HCT116 (cell line): ENCODE measurements at regions not wholly inside any gene's neighbourhood (a gene's known extent, or its start where the extent isn't known, plus 50 kb on each side); places are given as distances from the start of the nearest gene placed in this dataset.

ENCODE experiments used
- ATAC-seq: fragments of 200-7000 bp; cut with Tn5 transposase; 2 replicates; pipeline ENCODE4 v1.9.1; 2020; ENCODE audit warnings: mild to moderate bottlenecking, moderate library complexity
- BruUV-seq: library from RNA; stranded (reverse); fragments of 400-500 nt; replicated peaks from 2 replicates; lab custom pipeline; 2021; lab: Mats Ljungman, UMichigan
- CTCF ChIA-PET: fragments of 300-600 bp; sonication (Branson Sonifier 250); formaldehyde crosslinking; loops from one replicate; lab custom pipeline; 2021; ENCODE audit warnings: antibody characterized with exemption; lab: Charles Lee
- POLR2A ChIA-PET: fragments of 300-600, 350-600 bp; sonication (Branson Sonifier 250); formaldehyde crosslinking; loops from one replicate; lab custom pipeline; 2021; ENCODE audit warnings: antibody characterized with exemption; lab: Charles Lee
- RAD21 ChIA-PET, 2 experiments: fragments of 300-600 bp; sonication (Branson Sonifier 250); formaldehyde crosslinking; loops; one replicate each; lab custom pipeline; 2023; ENCODE audit warnings: low total read pairs in 2 of 2; ENCODE audit not compliant: uncharacterized antibody in 2 of 2, unreplicated experiment in 2 of 2, low non-redundant PET in 1 of 2; lab: Charles Lee
- DNase-seq: peaks from one replicate; pipeline ENCODE4 v3.0.0-alpha.2; 2010; ENCODE audit warnings: low read depth, low spot score
- H2AFZ ChIP-seq: fragments of 200-600 bp; shearing (Covaris generic), sonication (generic); 2 replicates; pipeline ENCODE4 v1.6.1; 2017; ENCODE audit warnings: low read depth, mixed run types, mixed read lengths, antibody characterized with exemption, low read length; ENCODE audit not compliant: poor library complexity, severe bottlenecking
- H3K27ac ChIP-seq: 2 replicates; pipeline ENCODE4 v1.5.1; 2012; ENCODE audit warnings: low read depth, low read length
- H3K27me3 ChIP-seq: fragments of 200-600 bp; sonication (generic); 2 replicates; pipeline ENCODE4 v1.6.1; 2016; ENCODE audit warnings: mixed run types, low read length, mixed read lengths; ENCODE audit not compliant: insufficient read depth
- H3K36me3 ChIP-seq, 2 experiments: fragments of 200-500 bp in 1 of 2; fragments of 200-600 bp in 1 of 2; sonication (Bioruptor generic) in 1 of 2; sonication (generic) in 1 of 2; 2 replicates each; pipeline versions ENCODE4 v1.5.1 to v1.6.1; 2014 to 2016; ENCODE audit warnings: low read length in 2 of 2, inconsistent platforms in 1 of 2, mixed read lengths in 1 of 2, mixed run types in 1 of 2; ENCODE audit not compliant: insufficient read depth in 2 of 2, control insufficient read depth in 1 of 2
- H3K4me1 ChIP-seq, 2 experiments: fragments of 200-600 bp in 1 of 2; sonication (generic) in 1 of 2; 2 replicates each; pipeline versions ENCODE4 v1.5.1 to v1.6.1; 2012 to 2017; ENCODE audit warnings: low read length in 2 of 2, inconsistent platforms in 1 of 2, mild to moderate bottlenecking in 1 of 2, mixed read lengths in 1 of 2, mixed run types in 1 of 2, moderate library complexity in 1 of 2; ENCODE audit not compliant: insufficient read depth in 2 of 2, control insufficient read depth in 1 of 2
- H3K4me2 ChIP-seq: fragments of 200-600 bp; sonication (generic); 2 replicates; pipeline ENCODE4 v1.6.1; 2017; ENCODE audit warnings: mixed run types, low read length, mixed read lengths
- H3K4me3 ChIP-seq, 2 experiments: fragments of 200-600 bp in 1 of 2; sonication (generic) in 1 of 2; replicated peaks in 1 of 2; 2 replicates each; pipeline ENCODE4 v1.5.1; 2011 to 2016; ENCODE audit warnings: low read length in 2 of 2, control low read depth in 1 of 2, low read depth in 1 of 2, mild to moderate bottlenecking in 1 of 2, mixed read lengths in 1 of 2, mixed run types in 1 of 2
- H3K79me2 ChIP-seq: fragments of 200-600 bp; sonication (generic); 2 replicates; pipeline ENCODE4 v1.6.1; 2017; ENCODE audit warnings: mild to moderate bottlenecking, mixed run types, low read length, moderate library complexity, mixed read lengths; ENCODE audit not compliant: insufficient read depth
- H3K9ac ChIP-seq: fragments of 200-600 bp; sonication (generic); 2 replicates; pipeline ENCODE4 v1.6.1; 2016; ENCODE audit warnings: low read length, mixed read lengths
- H3K9me2 ChIP-seq: fragments of 200-600 bp; sonication (generic), shearing (Covaris generic); 2 replicates; pipeline ENCODE4 v1.6.1; 2017; ENCODE audit warnings: mixed run types, mild to moderate bottlenecking, moderate library complexity; ENCODE audit not compliant: insufficient read depth
- H3K9me3 ChIP-seq, 2 experiments: fragments of 200-500 bp in 1 of 2; fragments of 200-600 bp in 1 of 2; sonication (Bioruptor generic) in 1 of 2; sonication (generic) in 1 of 2; 2 replicates each; pipeline ENCODE4 v1.6.1; 2014 to 2017; ENCODE audit warnings: low read length in 2 of 2, mixed read lengths in 2 of 2, inconsistent platforms in 1 of 2, low read depth in 1 of 2, mild to moderate bottlenecking in 1 of 2, mixed run types in 1 of 2, moderate library complexity in 1 of 2; ENCODE audit not compliant: control insufficient read depth in 1 of 2, insufficient read depth in 1 of 2
- H4K20me1 ChIP-seq: fragments of 200-600 bp; sonication (generic), shearing (Covaris generic); 2 replicates; pipeline ENCODE4 v1.6.1; 2017; ENCODE audit warnings: mixed run types, mild to moderate bottlenecking, moderate library complexity; ENCODE audit not compliant: insufficient read depth
- CBX3 ChIP-seq: IDR thresholded peaks from 2 replicates; pipeline ENCODE4 v1.6.1; 2012; ENCODE audit warnings: low read depth
- CTCF ChIP-seq, 3 experiments: fragments of 200-600 bp in 1 of 3; sonication (generic) in 1 of 3; IDR thresholded peaks in 2 of 3; conservative IDR thresholded peaks in 1 of 3; 2 replicates each; pipeline ENCODE4 v1.5.1; 2012 to 2017; ENCODE audit warnings: low read depth in 2 of 3, low read length in 2 of 3, antibody characterized with exemption in 1 of 3, borderline replicate concordance in 1 of 3, control low read depth in 1 of 3, mild to moderate bottlenecking in 1 of 3, mixed read lengths in 1 of 3, mixed run types in 1 of 3, moderate library complexity in 1 of 3; ENCODE audit not compliant: insufficient read depth in 1 of 3
- EGR1 ChIP-seq: IDR thresholded peaks from 2 replicates; pipeline ENCODE4 v1.6.1; 2012; ENCODE audit warnings: low read depth
- ELF1 ChIP-seq: IDR thresholded peaks from 2 replicates; pipeline ENCODE4 v1.6.1; 2012; ENCODE audit warnings: low read depth, borderline replicate concordance
- EZH2 ChIP-seq: fragments of 200-600 bp; sonication (generic); IDR thresholded peaks from 2 replicates; pipeline ENCODE4 v1.6.1; 2017; ENCODE audit warnings: antibody characterized with exemption, mixed run types
- FOSL1 ChIP-seq: IDR thresholded peaks from 2 replicates; pipeline ENCODE4 v1.6.1; 2012; ENCODE audit warnings: low read depth
- MAX ChIP-seq: IDR thresholded peaks from 2 replicates; pipeline ENCODE4 v1.6.1; 2012
- POLR2A ChIP-seq: IDR thresholded peaks from 2 replicates; pipeline ENCODE4 v1.7.0; 2011; ENCODE audit warnings: borderline replicate concordance; ENCODE audit not compliant: insufficient read depth, insufficient read length; ENCODE audit errors: extremely low read depth
- POLR2AphosphoS5 ChIP-seq: IDR thresholded peaks from 2 replicates; pipeline ENCODE4 v1.6.1; 2011; ENCODE audit warnings: mild to moderate bottlenecking, low read depth, low read length, moderate library complexity
- REST ChIP-seq: IDR thresholded peaks from 2 replicates; pipeline ENCODE4 v1.6.1; 2012; ENCODE audit warnings: low read depth
- SP1 ChIP-seq: IDR thresholded peaks from 2 replicates; pipeline ENCODE4 v1.6.1; 2012; ENCODE audit warnings: low read depth
- ZBTB33 ChIP-seq: IDR thresholded peaks from 2 replicates; pipeline ENCODE4 v1.6.1; 2011; ENCODE audit warnings: mild to moderate bottlenecking, low read length, moderate library complexity; ENCODE audit not compliant: insufficient replicate concordance; ENCODE audit errors: extremely low read depth
- intact Hi-C: fragments of 100-400 bp; cut with micrococcal nuclease; formaldehyde crosslinking; loops from 2 replicates; pipeline ENCODE4 v1.10.0; 2022

GRCh38 chr1:214927796-214928195, 154.7 kb upstream of the KCNK2 start (continued):
- TF ChIP-seq ZBTB33 (no peak), POLR2AphosphoS5 (no peak), CTCF (IDR thresholded peaks at IDR 0.05 in 2 of 3, conservative IDR thresholded peaks at IDR 0.05 in 1 of 3; ENCODE audit: borderline replicate concordance in 1 of 3, insufficient read depth in 1 of 3, low read depth in 2 of 3, low read length in 2 of 3) (no peak)

GRCh38 chr1:214928574-214928973, 154.0 kb upstream of the KCNK2 start:
- no peaks in the 10 kb centered on the region for H3K36me3 ChIP-seq
- H3K79me2 ChIP-seq, result no peaks in the 10 kb centered on the region
- CTCF ChIA-PET, result no interaction called here
- H3K9ac ChIP-seq, result no peak overlapping the region
- ATAC-seq (no peak), DNase-seq (no peak)
- H3K27me3 ChIP-seq, result no peaks in the 10 kb centered on the region
- H3K27ac ChIP-seq, result no peak overlapping the region
- intact Hi-C loops, result no loop called here
- no peak overlapping the region for H2AFZ ChIP-seq
- H3K9me3 ChIP-seq, result no peaks in the 10 kb centered on the region
- no peaks in the 10 kb centered on the region for H3K9me2 ChIP-seq
- no TSS peak for BruUV-seq
- H3K4me2 ChIP-seq, result no peak overlapping the region
- no peak for TF ChIP-seq MAX
- no peak for TF ChIP-seq SP1
- no peak for TF ChIP-seq EZH2
- TF ChIP-seq ELF1, result no peak
- TF ChIP-seq REST, result no peak
- TF ChIP-seq POLR2A, result no peak
- TF ChIP-seq CBX3, result no peak
- TF ChIP-seq FOSL1, result no peak
- no peak for TF ChIP-seq EGR1
- TF ChIP-seq ZBTB33, result no peak
- POLR2A ChIA-PET, result no interaction called here
- no peaks in the 10 kb centered on the region for H3K4me1 ChIP-seq
- no peaks in the 10 kb centered on the region for H4K20me1 ChIP-seq
- no peak overlapping the region for H3K4me3 ChIP-seq
- RAD21 ChIA-PET, result no interaction called here
